Right lobe of liver (tissue), 6 donors: ENCODE measurements at regions not wholly inside any gene's neighbourhood (a gene's known extent, or its start where the extent isn't known, plus 50 kb on each side); places are given as distances from the start of the nearest gene placed in this dataset.

Source experiments
- ATAC-seq, 4 donors: fragments of 200-7000 bp; cut with Tn5 transposase; one replicate each; pipeline ENCODE4 v1.9.1; 2020; ENCODE audit warnings: mild to moderate bottlenecking in 4 of 4, moderate library complexity in 4 of 4
- DNase-seq, 3 donors: peaks; one replicate each; pipeline ENCODE4 v3.0.0-alpha.2; 2020
- H3K27ac ChIP-seq, 3 donors: fragments of 200-600 bp; one replicate each; pipeline ENCODE4 v1.8.0; 2022
- H3K27me3 ChIP-seq, 2 donors: fragments of 200-600 bp; one replicate each; pipeline ENCODE4 v1.8.0; 2022
- H3K36me3 ChIP-seq, 4 donors: fragments of 200-600 bp; sonication (generic) in 1 of 4; one replicate each; pipeline versions ENCODE4 v1.5.1 to v1.8.0; 2017 to 2022; ENCODE audit warnings: control low read depth in 1 of 4
- H3K4me1 ChIP-seq, 4 donors: fragments of 200-600 bp; sonication (generic) in 1 of 4; one replicate each; pipeline versions ENCODE4 v1.5.1 to v1.8.0; 2017 to 2022; ENCODE audit warnings: control low read depth in 1 of 4
- H3K4me3 ChIP-seq, 3 donors: fragments of 200-600 bp; one replicate each; pipeline ENCODE4 v1.8.0; 2022
- H3K9me3 ChIP-seq, 4 donors: fragments of 200-600 bp; sonication (generic) in 1 of 4; one replicate each; pipeline versions ENCODE4 v1.5.1 to v1.8.0; 2017 to 2022; ENCODE audit warnings: control low read depth in 1 of 4
- CTCF ChIP-seq, 4 donors: fragments of 200-600 bp in 3 of 4; fragments of 450-650 bp in 1 of 4; IDR thresholded peaks; one replicate each; pipeline versions ENCODE4 v1.5.1 to v1.8.0; 2016 to 2022; ENCODE audit warnings: antibody characterized with exemption in 4 of 4, mild to moderate bottlenecking in 2 of 4
- POLR2A ChIP-seq: fragments of 450-650 bp; IDR thresholded peaks from one replicate; pipeline ENCODE4 v1.6.1; 2017; ENCODE audit warnings: antibody characterized with exemption, mild to moderate bottlenecking
- WGBS: methylation state at CpG from one replicate; pipeline ENCODE4 v1.1.6; 2018; ENCODE audit warnings: low coverage, low lambda C conversion rate; ENCODE audit not compliant: insufficient coverage; ENCODE audit errors: missing lambda C conversion rate; 5-methylcytosine and 5-hydroxymethylcytosine counted together
- intact Hi-C, 2 donors: fragments of 100-400 bp; cut with DNase I; formaldehyde crosslinking; loops; one replicate each; pipeline versions ENCODE4 v1.11.2 to v1.14.1; 2022
- donor health status: DM: no; HTN: yes; CAD: no.
- donor health status: DM: no; HTN: no; CAD: no.
- donor health status: DM: no; HTN: no; CAD: no.
- donor health status: DM: no; HTN: yes; CAD: no.
- donor health status: DM: no; HTN: yes; CAD: no.

GRCh38 chr7:149642589-149642988 lies 130.8 kb downstream of the ZNF467 start:
- DNase-seq: peak in 1 of 3 donors; percentile 60
- intact Hi-C loops: no loop called here
- Histone ChIP-seq H3K4me3 (no peak overlapping the region), H3K36me3 (no peaks in the 10 kb centered on the region), H3K27me3 (no peaks in the 10 kb centered on the region), H3K9me3 (no peaks in the 10 kb centered on the region), H3K4me1 (peaks cover 0 to 10% (median 0%) of the 10 kb centered on the region in 4 donors), H3K27ac (no peak overlapping the region)
- 33% methylated on average over 4 of the region's 5 CpGs for WGBS
- peak in 2 of 4 donors; percentile 27 to 62 for ATAC-seq
- no peak for TF ChIP-seq CTCF (IDR thresholded peaks at IDR 0.05)
- no peak for TF ChIP-seq POLR2A

- H3K4me1 ChIP-seq: no peaks in the 10 kb centered on the region
- no peak overlapping the region for H3K4me3 ChIP-seq
- H3K36me3 ChIP-seq: no peaks in the 10 kb centered on the region
- 70% methylated on average over 5 of the region's 5 CpGs for WGBS
- H3K27me3 ChIP-seq: no peaks in the 10 kb centered on the region
- TF ChIP-seq CTCF (IDR thresholded peaks at IDR 0.05) (no peak), POLR2A (no peak)
- DNase-seq (no peak), ATAC-seq (no peak)
- no peaks in the 10 kb centered on the region for H3K9me3 ChIP-seq
- intact Hi-C loops: no loop called here
- H3K27ac ChIP-seq: no peak overlapping the region
Measured at GRCh38 chr7:149638566-149639320, 134.6 kb downstream of the ZNF467 start.

GRCh38 chr7:149637911-149638565 lies 135.3 kb downstream of the ZNF467 start:
- H3K27me3 ChIP-seq: no peaks in the 10 kb centered on the region
- no peaks in the 10 kb centered on the region for H3K36me3 ChIP-seq
- WGBS: 81% methylated on average over 4 of the region's 9 CpGs
- no peak overlapping the region for H3K27ac ChIP-seq
- no peaks in the 10 kb centered on the region for H3K9me3 ChIP-seq
- no peaks in the 10 kb centered on the region for H3K4me1 ChIP-seq
- DNase-seq: no peak
- no peak for TF ChIP-seq CTCF (IDR thresholded peaks at IDR 0.05)
- TF ChIP-seq POLR2A: no peak
- intact Hi-C loops: no loop called here
- ATAC-seq: no peak
- H3K4me3 ChIP-seq: no peak overlapping the region

GRCh38 chr7:149635561-149636329 lies 137.6 kb downstream of the ZNF467 start:
- TF ChIP-seq CTCF (IDR thresholded peaks at IDR 0.05) (no peak), POLR2A (no peak)
- WGBS: 61% methylated on average over 8 of the region's 10 CpGs

More at GRCh38 chr7:149635561-149636329, 137.6 kb downstream of the ZNF467 start:
- intact Hi-C loops: no loop called here
- no peak overlapping the region for H3K27ac ChIP-seq
- H3K4me1 ChIP-seq: no peaks in the 10 kb centered on the region
- H3K4me3 ChIP-seq: no peak overlapping the region
- no peak for DNase-seq
- H3K9me3 ChIP-seq: no peaks in the 10 kb centered on the region
- no peaks in the 10 kb centered on the region for H3K27me3 ChIP-seq
- ATAC-seq: no peak
- no peaks in the 10 kb centered on the region for H3K36me3 ChIP-seq
